MM.1S (cell line): ENCODE measurements at regions not wholly inside any gene's neighbourhood (a gene's known extent, or its start where the extent isn't known, plus 50 kb on each side); places are given as distances from the start of the nearest gene placed in this dataset.

Experiments
- EZH2 ChIP-seq: fragments of 300-600 bp; sonication (generic); optimal IDR thresholded peaks from 2 replicates; pipeline ENCODE3; 2017; ENCODE audit warnings: low read depth, mild to moderate bottlenecking, antibody characterized with exemption, low read length, mixed read lengths
- TF ChIP-seq, protein P1 (sequence below): fragments of 300-600 bp; sonication (generic); IDR thresholded peaks from 2 replicates; pipeline ENCODE4 v1.5.1; 2016; ENCODE audit warnings: antibody characterized with exemption, low read length, mixed read lengths

DNA sequence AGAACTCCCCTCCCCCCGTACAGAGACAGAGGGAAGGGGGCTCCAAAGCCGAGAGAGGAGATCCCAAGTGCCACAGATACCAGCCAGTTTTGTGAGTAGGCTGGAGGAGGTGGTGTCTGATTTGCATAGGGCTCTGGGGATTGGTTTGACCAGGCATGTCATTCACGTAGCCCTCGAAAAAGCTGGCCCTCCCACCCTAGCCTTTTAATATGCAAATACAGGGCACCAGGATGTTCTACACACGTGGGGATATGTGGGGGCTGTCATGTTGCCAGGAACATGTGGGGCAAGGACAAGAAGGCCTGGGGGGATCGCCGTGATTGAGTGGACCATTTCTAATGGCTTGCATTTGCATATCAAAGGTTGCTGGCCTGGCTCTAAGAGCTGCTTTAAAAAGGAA lies 272.9 kb downstream of the PPP1R2C start:
- TF ChIP-seq, protein P1, sequence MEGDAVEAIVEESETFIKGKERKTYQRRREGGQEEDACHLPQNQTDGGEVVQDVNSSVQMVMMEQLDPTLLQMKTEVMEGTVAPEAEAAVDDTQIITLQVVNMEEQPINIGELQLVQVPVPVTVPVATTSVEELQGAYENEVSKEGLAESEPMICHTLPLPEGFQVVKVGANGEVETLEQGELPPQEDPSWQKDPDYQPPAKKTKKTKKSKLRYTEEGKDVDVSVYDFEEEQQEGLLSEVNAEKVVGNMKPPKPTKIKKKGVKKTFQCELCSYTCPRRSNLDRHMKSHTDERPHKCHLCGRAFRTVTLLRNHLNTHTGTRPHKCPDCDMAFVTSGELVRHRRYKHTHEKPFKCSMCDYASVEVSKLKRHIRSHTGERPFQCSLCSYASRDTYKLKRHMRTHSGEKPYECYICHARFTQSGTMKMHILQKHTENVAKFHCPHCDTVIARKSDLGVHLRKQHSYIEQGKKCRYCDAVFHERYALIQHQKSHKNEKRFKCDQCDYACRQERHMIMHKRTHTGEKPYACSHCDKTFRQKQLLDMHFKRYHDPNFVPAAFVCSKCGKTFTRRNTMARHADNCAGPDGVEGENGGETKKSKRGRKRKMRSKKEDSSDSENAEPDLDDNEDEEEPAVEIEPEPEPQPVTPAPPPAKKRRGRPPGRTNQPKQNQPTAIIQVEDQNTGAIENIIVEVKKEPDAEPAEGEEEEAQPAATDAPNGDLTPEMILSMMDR: no peak
- TF ChIP-seq EZH2: no peak
